ENCODE measurements at regions not wholly inside any gene's neighbourhood (a gene's known extent, or its start where the extent isn't known, plus 50 kb on each side); places are given as distances from the start of the nearest gene placed in this dataset.

GRCh38 chr11:56885177-56885576 is 103.5 kb upstream of the OR5AK2 start:
- no peak for DNase-seq (ENCODE audit: extremely low spot score in 2 of 2)
- Histone ChIP-seq H3K36me3 (no peaks in the 10 kb centered on the region), H3K27ac (no peak overlapping the region), H3K4me1 (peaks cover 11% of the 10 kb centered on the region), H3K27me3 (no peaks in the 10 kb centered on the region), H3K9me3 (no peaks in the 10 kb centered on the region), H3K4me3 (no peak overlapping the region)
- intact Hi-C loops (cut with DNase I) = no loop called here
- TF ChIP-seq CTCF (IDR thresholded peaks at IDR 0.05) (no peak), POLR2AphosphoS5 (IDR thresholded peaks at IDR 0.05; ENCODE audit: insufficient read depth in 1 of 2, low read depth in 1 of 2) (no peak), POLR2A (IDR thresholded peaks at IDR 0.05) (no peak)

- no peaks in the 10 kb centered on the region for H3K9me3 ChIP-seq
- H3K4me3 ChIP-seq = no peak overlapping the region
- no peaks in the 10 kb centered on the region for H3K27me3 ChIP-seq
- TF ChIP-seq CTCF (IDR thresholded peaks at IDR 0.05) (no peak), POLR2AphosphoS5 (IDR thresholded peaks at IDR 0.05; ENCODE audit: insufficient read depth in 1 of 2, low read depth in 1 of 2) (no peak), POLR2A (IDR thresholded peaks at IDR 0.05) (no peak)
- intact Hi-C loops (cut with DNase I) = no loop called here
- no peak for DNase-seq (ENCODE audit: extremely low spot score in 2 of 2)
- peaks cover 11% of the 10 kb centered on the region for H3K4me1 ChIP-seq
- H3K27ac ChIP-seq = no peak overlapping the region
- H3K36me3 ChIP-seq = no peaks in the 10 kb centered on the region
Observed at GRCh38 chr11:56883371-56883987, 105.2 kb upstream of the OR5AK2 start.

GRCh38 chr11:56876621-56877275 is 112.0 kb upstream of the OR5AK2 start:
- intact Hi-C loops (cut with DNase I) = no loop called here
- Histone ChIP-seq H3K4me1 (peaks cover 5% of the 10 kb centered on the region), H3K27me3 (no peaks in the 10 kb centered on the region), H3K36me3 (no peaks in the 10 kb centered on the region), H3K4me3 (no peak overlapping the region), H3K9me3 (no peaks in the 10 kb centered on the region), H3K27ac (no peak overlapping the region)
- TF ChIP-seq POLR2AphosphoS5 (IDR thresholded peaks at IDR 0.05; ENCODE audit: insufficient read depth in 1 of 2, low read depth in 1 of 2) = no peak
- no peak for TF ChIP-seq POLR2A (IDR thresholded peaks at IDR 0.05)
- no peak for TF ChIP-seq CTCF (IDR thresholded peaks at IDR 0.05)
- no peak for DNase-seq (ENCODE audit: extremely low spot score in 2 of 2)

- no peak overlapping the region for H3K27ac ChIP-seq
- no peak overlapping the region for H3K4me3 ChIP-seq
- no peaks in the 10 kb centered on the region for H3K9me3 ChIP-seq
- intact Hi-C loops (cut with DNase I) = loop anchor here (10.0 kb wide), 1 partner anchor 390 kb away; no protein-coding TSS in a partner anchor
- H3K4me1 ChIP-seq = no peaks in the 10 kb centered on the region
- TF ChIP-seq CTCF (IDR thresholded peaks at IDR 0.05) = no peak
- TF ChIP-seq POLR2A (IDR thresholded peaks at IDR 0.05) = no peak
- TF ChIP-seq POLR2AphosphoS5 (IDR thresholded peaks at IDR 0.05; ENCODE audit: insufficient read depth in 1 of 2, low read depth in 1 of 2) = no peak
- no peak for DNase-seq (ENCODE audit: extremely low spot score in 2 of 2)
- no peaks in the 10 kb centered on the region for H3K27me3 ChIP-seq
- no peaks in the 10 kb centered on the region for H3K36me3 ChIP-seq
Observed at GRCh38 chr11:56855217-56855616, 106.7 kb upstream of the OR9G4 start.

- no peak for DNase-seq (ENCODE audit: extremely low spot score in 2 of 2)
- Histone ChIP-seq H3K27ac (no peak overlapping the region), H3K36me3 (no peaks in the 10 kb centered on the region), H3K27me3 (no peaks in the 10 kb centered on the region), H3K9me3 (no peaks in the 10 kb centered on the region), H3K4me1 (peaks cover 5% of the 10 kb centered on the region), H3K4me3 (no peak overlapping the region)
- intact Hi-C loops (cut with DNase I) = loop anchor here (10.0 kb wide), 1 partner anchor 393 kb away; no protein-coding TSS in a partner anchor
- TF ChIP-seq POLR2A (IDR thresholded peaks at IDR 0.05) (no peak), CTCF (IDR thresholded peaks at IDR 0.05) (no peak), POLR2AphosphoS5 (IDR thresholded peaks at IDR 0.05; ENCODE audit: insufficient read depth in 1 of 2, low read depth in 1 of 2) (no peak)
Observed at GRCh38 chr11:56852131-56852530, 103.6 kb upstream of the OR9G4 start.
